Trophoblast cell (in vitro differentiated cells and primary cell): ENCODE measurements at regions not wholly inside any gene's neighbourhood (a gene's known extent, or its start where the extent isn't known, plus 50 kb on each side); places are given as distances from the start of the nearest gene placed in this dataset.

Experiments
- DNase-seq, 2 donors: peaks; one replicate each; pipeline ENCODE4 v3.0.0-alpha.2; 2016
- H2AFZ ChIP-seq: 2 replicates; pipeline ENCODE4 v1.6.1; 2013; ENCODE audit warnings: low read length, moderate library complexity, mild to moderate bottlenecking; ENCODE audit not compliant: insufficient read depth, poor library complexity
- H2AK5ac ChIP-seq: 2 replicates; pipeline ENCODE4 v1.6.1; 2013; ENCODE audit warnings: mild to moderate bottlenecking, low read length
- H2BK120ac ChIP-seq: 2 replicates; pipeline ENCODE4 v1.6.1; 2013; ENCODE audit warnings: low read length, mild to moderate bottlenecking, moderate library complexity; ENCODE audit not compliant: insufficient read depth, poor library complexity
- H2BK12ac ChIP-seq: 2 replicates; pipeline ENCODE4 v1.6.1; 2013; ENCODE audit warnings: mild to moderate bottlenecking, low read length, moderate library complexity
- H2BK5ac ChIP-seq: 2 replicates; pipeline ENCODE4 v1.6.1; 2013; ENCODE audit warnings: low read length, low read depth, moderate library complexity, mild to moderate bottlenecking; ENCODE audit not compliant: poor library complexity
- H3K14ac ChIP-seq: 2 replicates; pipeline ENCODE4 v1.6.1; 2013; ENCODE audit warnings: mild to moderate bottlenecking, low read length
- H3K18ac ChIP-seq: 2 replicates; pipeline ENCODE4 v1.6.1; 2013; ENCODE audit warnings: mild to moderate bottlenecking, low read length
- H3K23ac ChIP-seq: 2 replicates; pipeline ENCODE4 v1.6.1; 2013; ENCODE audit warnings: low read length
- H3K27ac ChIP-seq: 2 replicates; pipeline ENCODE4 v1.5.1; 2013; ENCODE audit warnings: low read depth, mild to moderate bottlenecking, inconsistent platforms, low read length, moderate library complexity
- H3K27me3 ChIP-seq: 2 replicates; pipeline ENCODE4 v1.6.1; 2013; ENCODE audit warnings: inconsistent platforms, mild to moderate bottlenecking, low read length, moderate library complexity; ENCODE audit not compliant: insufficient read depth
- H3K36me3 ChIP-seq, 2 experiments: 1 replicate in 1 of 2; 2 replicates in 1 of 2; pipeline ENCODE4 v1.6.1; 2013; ENCODE audit warnings: low read length in 2 of 2, mild to moderate bottlenecking in 2 of 2, moderate library complexity in 1 of 2; ENCODE audit not compliant: insufficient read depth in 2 of 2, control insufficient read depth in 1 of 2
- H3K4ac ChIP-seq: 2 replicates; pipeline ENCODE4 v1.6.1; 2013; ENCODE audit warnings: low read depth, mild to moderate bottlenecking, low read length, moderate library complexity
- H3K4me1 ChIP-seq, 2 experiments: 1 replicate in 1 of 2; 2 replicates in 1 of 2; pipeline ENCODE4 v1.6.1; 2013; ENCODE audit warnings: low read length in 2 of 2, mild to moderate bottlenecking in 2 of 2, moderate library complexity in 1 of 2; ENCODE audit not compliant: insufficient read depth in 2 of 2, control insufficient read depth in 1 of 2
- H3K4me2 ChIP-seq: 2 replicates; pipeline ENCODE4 v1.6.1; 2013; ENCODE audit warnings: inconsistent platforms, mild to moderate bottlenecking, low read length, moderate library complexity
- H3K4me3 ChIP-seq: 2 replicates; pipeline ENCODE4 v1.5.1; 2013; ENCODE audit warnings: mild to moderate bottlenecking, low read depth, low read length, inconsistent platforms
- H3K79me1 ChIP-seq: one replicate; pipeline ENCODE4 v1.6.1; 2013; ENCODE audit warnings: low read length
- H3K79me2 ChIP-seq: 2 replicates; pipeline ENCODE4 v1.6.1; 2013; ENCODE audit warnings: low read length, mild to moderate bottlenecking; ENCODE audit not compliant: control insufficient read depth, insufficient read depth, poor library complexity
- H3K9ac ChIP-seq: 2 replicates; pipeline ENCODE4 v1.6.1; 2013; ENCODE audit warnings: mild to moderate bottlenecking, low read length
- H3K9me3 ChIP-seq: 2 replicates; pipeline ENCODE4 v1.6.1; 2013; ENCODE audit warnings: low read depth, mild to moderate bottlenecking, control low read depth, inconsistent platforms, low read length; ENCODE audit not compliant: insufficient read depth
- H4K12ac ChIP-seq: 2 replicates; pipeline ENCODE4 v1.6.1; 2013; ENCODE audit warnings: low read depth, mild to moderate bottlenecking, low read length, moderate library complexity
- H4K8ac ChIP-seq: 2 replicates; pipeline ENCODE4 v1.6.1; 2013; ENCODE audit warnings: low read depth, mild to moderate bottlenecking, low read length, moderate library complexity
- H4K91ac ChIP-seq: one replicate; pipeline ENCODE4 v1.6.1; 2013; ENCODE audit warnings: low read depth, mild to moderate bottlenecking, low read length, moderate library complexity
- WGBS: extraction: QIAGEN DNeasy Blood & Tissue Kit; methylation state at CpG from one replicate; pipeline ENCODE4 v1.1.7; 2013; ENCODE audit warnings: missing lambda C conversion rate; ENCODE audit not compliant: insufficient read length, insufficient coverage; ENCODE audit errors: extremely low coverage; 5-methylcytosine and 5-hydroxymethylcytosine counted together

DNA sequence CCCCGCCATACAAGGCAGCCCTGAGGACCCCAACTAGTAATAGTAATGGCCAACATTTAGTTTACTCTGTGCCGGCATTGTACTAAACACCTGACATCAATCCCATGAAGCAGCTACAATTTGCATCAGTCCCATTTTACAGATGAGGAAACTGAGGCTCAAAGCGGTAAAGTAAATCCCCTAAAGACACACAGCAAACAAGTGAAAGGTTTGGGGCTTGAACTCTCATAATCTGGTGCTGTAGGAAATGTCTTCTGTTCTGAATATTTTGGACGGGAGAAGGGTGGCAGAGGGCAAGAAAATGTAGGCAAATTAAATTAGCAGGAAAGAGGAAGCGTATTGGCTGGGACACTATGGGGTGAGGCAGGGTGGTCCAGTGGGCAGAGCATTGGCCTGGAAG is 160.3 kb upstream of the SYT13 start:
- H3K4me2 ChIP-seq = no peak overlapping the region
- H2AFZ ChIP-seq = no peak overlapping the region
- H3K4ac ChIP-seq = no peak overlapping the region
- WGBS = no CpG with 5 or more reads among the region's 5 CpGs
- H3K27me3 ChIP-seq = no peaks in the 10 kb centered on the region
- no peak overlapping the region for H2BK12ac ChIP-seq
- no peak for DNase-seq
- H2AK5ac ChIP-seq = no peak overlapping the region
- no peaks in the 10 kb centered on the region for H3K9me3 ChIP-seq
- no peaks in the 10 kb centered on the region for H3K79me1 ChIP-seq
- H3K18ac ChIP-seq = no peak overlapping the region
- H2BK120ac ChIP-seq = no peak overlapping the region
- H4K12ac ChIP-seq = no peak overlapping the region
- no peak overlapping the region for H3K4me3 ChIP-seq
- H4K91ac ChIP-seq = no peak overlapping the region
- no peaks in the 10 kb centered on the region for H3K4me1 ChIP-seq
- H3K23ac ChIP-seq = no peak overlapping the region
- no peaks in the 10 kb centered on the region for H3K36me3 ChIP-seq
- no peak overlapping the region for H2BK5ac ChIP-seq
- no peaks in the 10 kb centered on the region for H3K79me2 ChIP-seq
- no peak overlapping the region for H3K14ac ChIP-seq
- H4K8ac ChIP-seq = no peak overlapping the region
- no peak overlapping the region for H3K9ac ChIP-seq
- H3K27ac ChIP-seq = no peak overlapping the region

DNA sequence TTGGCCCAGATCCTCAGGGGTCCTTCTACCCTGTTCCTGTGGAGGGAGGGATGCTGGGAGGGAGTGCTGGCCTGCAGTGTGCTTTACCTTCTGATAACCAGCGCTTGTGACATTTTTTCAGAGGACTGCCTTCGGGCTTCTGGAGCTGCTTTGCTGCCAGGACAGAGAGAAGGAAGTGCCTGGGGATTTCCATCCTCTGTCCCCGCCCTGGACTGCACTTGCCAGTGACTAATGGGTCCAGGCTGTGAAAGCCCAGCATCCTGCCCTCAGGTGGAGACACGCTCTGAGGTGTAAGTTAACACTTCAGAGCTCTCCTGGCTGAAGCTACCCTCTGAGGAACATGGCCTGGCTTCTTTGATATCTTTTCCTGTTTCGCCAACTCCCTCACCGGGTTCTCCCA is 158.7 kb upstream of the SYT13 start:
- H3K36me3 ChIP-seq = no peaks in the 10 kb centered on the region
- no peak overlapping the region for H4K91ac ChIP-seq
- H3K9me3 ChIP-seq = no peaks in the 10 kb centered on the region
- no CpG with 5 or more reads among the region's 6 CpGs for WGBS
- H3K27me3 ChIP-seq = no peaks in the 10 kb centered on the region
- H3K18ac ChIP-seq = no peak overlapping the region
- H2BK12ac ChIP-seq = no peak overlapping the region
- peak; percentile 12 to 30 for DNase-seq
- H3K4ac ChIP-seq = no peak overlapping the region
- no peak overlapping the region for H2AFZ ChIP-seq
- no peak overlapping the region for H4K12ac ChIP-seq
- H3K9ac ChIP-seq = no peak overlapping the region
- no peak overlapping the region for H2AK5ac ChIP-seq
- no peak overlapping the region for H2BK5ac ChIP-seq
- no peak overlapping the region for H3K4me2 ChIP-seq
- no peak overlapping the region for H3K4me3 ChIP-seq
- H3K4me1 ChIP-seq = no peaks in the 10 kb centered on the region
- no peak overlapping the region for H3K14ac ChIP-seq
- no peaks in the 10 kb centered on the region for H3K79me2 ChIP-seq
- H3K27ac ChIP-seq = no peak overlapping the region
- no peak overlapping the region for H4K8ac ChIP-seq
- no peak overlapping the region for H2BK120ac ChIP-seq
- H3K79me1 ChIP-seq = no peaks in the 10 kb centered on the region
- no peak overlapping the region for H3K23ac ChIP-seq

DNA sequence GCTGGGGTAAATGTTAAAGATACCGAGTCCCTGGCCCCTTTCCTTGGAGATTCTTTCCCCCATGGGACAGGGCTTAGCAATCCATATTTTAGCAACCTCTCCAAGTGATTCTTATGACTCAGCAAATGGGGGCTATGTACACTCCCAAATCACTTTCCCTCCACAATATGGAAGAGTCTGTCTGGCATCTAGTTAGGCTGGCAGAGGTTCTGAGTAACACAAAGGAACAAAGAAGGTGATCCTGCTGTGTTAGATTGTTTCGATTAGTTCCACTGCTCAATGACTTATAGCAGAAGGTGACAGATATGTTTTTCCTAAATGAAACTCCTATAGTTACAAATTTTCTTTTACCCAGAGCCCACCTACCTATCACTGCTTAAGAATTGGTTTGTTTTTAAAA is 154.0 kb upstream of the SYT13 start:
- H3K14ac ChIP-seq = no peak overlapping the region
- H4K8ac ChIP-seq = no peak overlapping the region
- DNase-seq = no peak
- no peak overlapping the region for H3K4me2 ChIP-seq
- no peak overlapping the region for H3K18ac ChIP-seq
- H3K79me2 ChIP-seq = no peaks in the 10 kb centered on the region
- H3K27me3 ChIP-seq = no peaks in the 10 kb centered on the region
- H4K12ac ChIP-seq = no peak overlapping the region
- H2AFZ ChIP-seq = no peak overlapping the region
- H3K9me3 ChIP-seq = no peaks in the 10 kb centered on the region
- no peaks in the 10 kb centered on the region for H3K4me1 ChIP-seq
- H2BK12ac ChIP-seq = no peak overlapping the region
- no peak overlapping the region for H2BK5ac ChIP-seq
- H3K23ac ChIP-seq = no peak overlapping the region
- H4K91ac ChIP-seq = no peak overlapping the region
- no peak overlapping the region for H2AK5ac ChIP-seq
- H3K4ac ChIP-seq = no peak overlapping the region
- no peaks in the 10 kb centered on the region for H3K79me1 ChIP-seq
- no peak overlapping the region for H3K27ac ChIP-seq
- no peak overlapping the region for H3K9ac ChIP-seq
- H3K36me3 ChIP-seq = no peaks in the 10 kb centered on the region
- H3K4me3 ChIP-seq = no peak overlapping the region
- no CpG with 5 or more reads among the region's 2 CpGs for WGBS
- H2BK120ac ChIP-seq = no peak overlapping the region

DNA sequence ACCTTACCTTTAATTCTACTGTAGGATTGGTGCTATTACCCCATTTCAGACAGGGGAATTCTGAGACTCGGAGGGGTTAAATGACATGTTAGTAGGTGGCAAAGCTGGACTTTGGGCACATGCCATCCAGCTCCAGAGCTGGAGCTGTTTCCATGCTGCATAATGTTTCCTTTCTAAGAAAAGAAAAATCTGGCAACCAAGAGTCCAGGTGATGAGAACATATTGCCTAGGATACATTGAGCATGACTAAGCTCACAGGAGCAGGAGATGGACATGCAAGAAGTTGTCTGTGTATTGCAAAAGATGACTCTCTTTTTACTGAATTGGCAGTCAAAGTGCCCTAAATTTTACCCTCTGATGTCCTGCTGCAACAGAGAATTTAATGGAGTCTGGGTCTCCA is 150.8 kb upstream of the SYT13 start:
- no CpG with 5 or more reads among the region's 1 CpG for WGBS
- no peak overlapping the region for H2BK120ac ChIP-seq

More for the DNA sequence above, 150.8 kb upstream of the SYT13 start:
- H3K23ac ChIP-seq = no peak overlapping the region
- H4K91ac ChIP-seq = no peak overlapping the region
- no peak overlapping the region for H3K4ac ChIP-seq
- no peak overlapping the region for H2AK5ac ChIP-seq
- H3K18ac ChIP-seq = no peak overlapping the region
- no peak overlapping the region for H3K14ac ChIP-seq
- DNase-seq = no peak
- H3K27me3 ChIP-seq = no peaks in the 10 kb centered on the region
- no peak overlapping the region for H4K12ac ChIP-seq
- no peaks in the 10 kb centered on the region for H3K9me3 ChIP-seq
- no peak overlapping the region for H2BK5ac ChIP-seq
- H3K4me2 ChIP-seq = no peak overlapping the region
- no peak overlapping the region for H4K8ac ChIP-seq
- H3K79me1 ChIP-seq = no peaks in the 10 kb centered on the region
- H2BK12ac ChIP-seq = no peak overlapping the region
- no peaks in the 10 kb centered on the region for H3K4me1 ChIP-seq
- H3K27ac ChIP-seq = no peak overlapping the region
- no peaks in the 10 kb centered on the region for H3K36me3 ChIP-seq
- no peak overlapping the region for H3K9ac ChIP-seq
- H3K79me2 ChIP-seq = no peaks in the 10 kb centered on the region
- no peak overlapping the region for H3K4me3 ChIP-seq
- no peak overlapping the region for H2AFZ ChIP-seq
